CD4-positive, alpha-beta T cell treated with Interferon alpha-2 for 1 hour (primary cell): ENCODE measurements at regions not wholly inside any gene's neighbourhood (a gene's known extent, or its start where the extent isn't known, plus 50 kb on each side); places are given as distances from the start of the nearest gene placed in this dataset.
"Not testable (repeated sequence)": the region's sequence is repeated elsewhere in the genome, so short reads cannot be mapped to it uniquely, and the experiment has no call there.

ENCODE experiments used
- DNase-seq, 2 donors: peaks; one replicate each; pipeline ENCODE4 v3.0.0-alpha.2; 2020 to 2022

DNA sequence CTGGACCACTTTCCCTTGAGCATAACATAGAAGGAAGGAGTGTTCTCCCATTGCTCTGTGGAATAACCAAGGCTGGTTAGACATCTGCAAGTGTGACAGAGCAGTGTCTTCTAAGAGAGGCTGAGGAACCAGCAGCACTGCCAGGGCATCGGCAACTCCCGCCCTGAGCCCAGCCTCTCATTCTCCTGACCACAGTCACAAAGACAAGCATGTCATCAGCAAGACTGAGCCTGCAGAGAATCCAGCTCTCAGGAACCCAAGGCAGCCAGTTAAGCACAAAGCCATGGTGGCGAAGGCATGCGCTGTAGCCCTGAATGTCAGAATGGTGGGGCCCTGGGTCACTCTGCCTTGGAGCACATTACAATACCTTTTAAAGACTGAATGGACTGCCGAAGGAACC, 253.9 kb downstream of the AGTPBP1 start:
- DNase-seq: no peak

DNA sequence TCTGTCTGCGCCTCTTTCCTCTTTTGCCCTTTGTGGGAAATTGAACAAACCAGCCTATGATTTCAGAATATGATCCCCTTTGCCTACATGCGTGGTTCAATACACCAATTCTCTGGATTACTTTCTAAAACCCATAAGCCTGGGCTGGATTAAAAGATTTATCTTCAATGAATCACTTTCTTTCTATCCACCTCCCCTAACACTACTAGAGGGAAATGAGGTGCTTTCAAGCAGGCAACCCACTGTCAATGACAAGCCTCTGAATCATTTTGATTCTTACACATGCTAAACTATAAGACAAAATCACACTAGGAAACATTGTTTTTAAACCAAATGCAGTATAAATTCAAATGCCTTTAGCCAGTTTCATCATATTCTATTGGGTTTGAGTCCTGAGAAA, 257.5 kb downstream of the AGTPBP1 start:
- no peak for DNase-seq

DNA sequence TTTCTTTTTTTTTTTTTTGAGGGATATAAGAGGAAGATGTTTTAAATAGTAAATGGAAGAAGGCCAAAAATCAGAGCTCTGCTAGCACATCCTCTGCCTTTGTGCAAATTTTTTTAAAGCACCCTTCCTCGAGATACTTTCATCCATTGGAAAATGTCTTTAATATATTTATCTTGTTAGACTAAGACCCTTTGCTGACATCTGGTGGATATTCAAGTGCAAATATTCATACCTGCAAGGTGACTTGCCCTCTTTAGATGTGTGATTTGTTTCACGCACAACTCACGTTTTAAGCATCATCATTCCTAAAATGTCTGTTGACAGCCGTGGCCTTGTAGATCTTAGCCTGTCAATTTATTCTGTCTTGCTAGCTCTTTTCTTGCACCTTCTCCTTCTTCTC, 258.5 kb downstream of the AGTPBP1 start:
- DNase-seq: no peak

DNA sequence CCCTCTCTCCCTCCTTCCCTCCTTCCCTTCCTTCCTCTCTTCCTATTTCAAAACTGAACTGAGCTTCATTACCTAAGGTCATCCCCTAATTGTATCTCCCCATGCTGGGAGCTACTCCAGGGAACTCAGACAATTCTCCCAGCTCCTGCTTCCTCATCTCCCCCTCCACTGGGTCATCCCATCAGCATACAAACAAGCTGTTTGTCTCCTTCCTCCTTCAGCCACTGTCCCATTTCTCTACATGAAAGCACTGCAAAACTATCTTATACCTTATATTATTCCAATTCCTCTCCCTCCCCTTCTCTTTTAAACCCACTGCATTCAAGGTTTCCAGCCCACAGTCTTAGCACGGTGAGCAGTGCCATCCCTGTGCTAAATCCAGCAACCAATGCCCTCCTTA, 262.4 kb downstream of the AGTPBP1 start:
- no peak for DNase-seq

GRCh38 chr9:85478847-85479246, 262.9 kb downstream of the AGTPBP1 start:
- DNase-seq: no peak

DNA sequence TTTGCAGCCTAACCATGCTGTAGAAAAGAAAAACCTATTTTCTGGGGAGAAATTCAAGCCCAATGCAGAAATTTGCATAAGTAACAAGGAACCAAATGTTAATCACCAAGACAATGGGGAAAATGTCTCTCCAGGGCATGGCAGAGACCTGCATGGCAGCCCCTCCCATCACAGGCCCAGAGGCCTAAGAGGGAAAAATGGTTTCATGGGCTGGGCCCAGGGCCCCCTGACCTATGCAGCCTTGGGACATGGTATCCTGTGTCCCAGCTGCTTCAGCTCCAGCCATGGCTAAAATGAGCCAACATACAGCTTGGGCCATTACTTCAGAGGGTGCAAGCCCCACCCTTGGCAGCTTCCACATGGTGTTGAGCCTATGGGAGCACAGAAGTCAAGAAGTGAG, 266.9 kb downstream of the AGTPBP1 start:
- DNase-seq: not testable (repeated sequence)

DNA sequence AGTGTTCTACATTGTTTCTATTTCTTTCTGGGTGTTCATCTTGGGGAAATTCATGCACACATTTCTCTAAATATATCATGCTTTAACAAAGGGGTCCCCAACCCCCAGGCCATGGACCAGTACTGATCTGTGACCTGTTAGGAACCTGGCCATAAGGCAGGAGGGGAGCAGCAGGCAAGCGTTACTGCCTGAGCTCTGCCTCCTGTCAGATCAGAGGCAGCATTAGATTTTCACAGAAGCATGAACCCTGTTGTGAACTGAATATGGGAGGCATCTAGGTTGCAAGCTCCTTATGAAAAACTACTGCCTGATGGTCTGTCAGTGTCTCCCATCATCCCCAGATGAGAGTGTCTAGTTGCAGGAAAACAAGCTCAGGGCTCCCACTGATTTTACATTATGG, 270.0 kb downstream of the AGTPBP1 start:
- DNase-seq: no peak

DNA sequence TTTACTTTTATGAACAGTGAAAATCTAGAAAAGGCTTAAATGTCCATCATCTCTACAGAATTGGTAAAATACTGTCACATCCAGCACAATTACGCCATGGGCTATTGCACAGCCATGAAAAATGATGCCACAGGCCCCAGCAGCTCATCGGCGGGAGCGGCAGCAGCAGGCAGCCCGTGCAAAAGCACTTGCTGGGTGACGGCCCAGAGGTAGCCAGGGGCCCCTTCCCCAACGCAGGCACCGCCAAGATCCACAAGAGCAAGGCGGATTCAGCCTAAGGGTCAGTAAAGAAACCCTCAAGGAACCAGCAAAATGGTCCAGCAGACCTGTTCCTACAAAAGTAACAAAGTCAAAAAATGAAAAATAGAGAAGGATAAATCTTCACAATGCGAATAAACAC, 272.7 kb downstream of the AGTPBP1 start:
- DNase-seq: no peak

DNA sequence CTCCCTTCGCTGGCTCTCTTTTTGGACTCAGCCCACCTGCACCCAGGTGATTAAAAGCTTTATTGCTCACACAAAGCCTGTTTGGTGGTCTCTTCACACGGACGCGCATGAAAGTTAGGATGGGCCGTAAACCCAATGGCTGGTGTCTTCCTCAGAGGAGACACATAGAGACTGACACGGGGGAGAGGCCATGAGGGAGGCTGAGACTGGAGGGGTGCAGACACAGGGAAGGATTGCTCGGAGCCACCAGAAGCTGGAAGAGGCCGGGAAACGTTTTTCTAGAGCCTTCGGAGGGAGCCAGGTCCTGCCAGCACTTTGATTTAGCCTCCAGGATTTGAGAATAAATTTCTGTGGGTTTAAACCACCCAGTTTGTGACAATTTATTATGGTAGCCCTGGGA, 274.9 kb downstream of the AGTPBP1 start:
- DNase-seq: no peak

GRCh38 chr9:85458114-85458864, 283.5 kb downstream of the AGTPBP1 start:
- DNase-seq: not testable (repeated sequence)

DNA sequence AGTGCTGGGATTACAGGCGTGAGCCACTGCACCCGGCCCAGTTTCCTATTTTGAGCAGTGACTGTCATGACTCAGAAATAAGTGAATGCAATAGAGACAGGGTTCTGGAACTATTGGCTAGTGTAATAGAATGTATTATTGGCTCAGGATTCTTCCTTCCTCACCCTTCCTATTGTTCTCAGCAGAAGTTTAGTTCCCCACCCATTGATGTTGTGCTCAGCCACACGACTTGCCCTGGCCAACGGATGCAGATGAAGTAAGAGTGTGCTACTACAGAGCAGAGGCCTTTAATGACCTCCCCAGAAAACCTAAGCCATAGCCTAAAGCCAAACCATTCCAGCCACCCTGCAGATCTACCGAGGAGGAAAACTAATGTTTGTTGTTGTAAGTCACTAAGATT, 287.9 kb downstream of the AGTPBP1 start:
- no peak for DNase-seq

DNA sequence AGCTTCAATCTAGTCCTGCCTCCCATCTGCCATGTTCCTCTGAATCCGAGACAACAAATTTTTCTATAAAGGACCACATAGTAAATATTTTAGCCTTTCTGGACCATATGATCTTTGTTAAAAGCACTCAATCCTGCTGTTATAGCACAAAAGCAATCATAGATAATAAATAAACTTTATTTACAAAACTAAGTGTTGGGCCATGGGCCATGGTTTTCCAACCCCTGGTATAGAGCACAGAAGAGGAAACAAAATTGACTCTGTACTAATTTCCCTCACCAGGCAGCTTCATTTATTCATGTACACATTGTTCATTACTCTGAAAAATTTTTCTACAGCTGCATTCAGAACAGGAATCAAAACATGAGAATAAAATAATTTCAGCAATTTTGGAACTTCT, 288.9 kb downstream of the AGTPBP1 start:
- DNase-seq: no peak

- DNase-seq: no peak
Measured at GRCh38 chr9:85451680-85452079, 290.1 kb downstream of the AGTPBP1 start.

GRCh38 chr9:85445887-85446286, 295.9 kb downstream of the AGTPBP1 start:
- DNase-seq: no peak

DNA sequence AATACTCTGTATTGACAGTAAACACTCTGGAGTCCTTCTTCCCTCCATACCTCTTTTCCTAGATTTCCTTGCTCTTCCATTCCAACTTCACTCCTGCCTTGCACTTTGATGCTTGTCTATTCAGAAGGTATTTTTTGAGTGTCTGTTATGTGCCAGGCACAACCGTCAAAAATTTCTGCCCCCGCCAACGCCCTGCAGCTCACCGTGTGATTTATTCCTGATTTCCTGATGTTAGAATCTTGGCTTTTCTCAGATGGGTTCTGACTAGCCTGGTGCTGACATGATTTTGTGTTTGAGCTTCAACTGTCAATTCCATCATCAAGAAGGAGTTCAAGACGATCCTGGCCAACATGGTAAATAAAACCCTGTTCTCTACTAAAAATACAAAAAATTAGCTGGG, 297.5 kb downstream of the AGTPBP1 start:
- DNase-seq: no peak

DNA sequence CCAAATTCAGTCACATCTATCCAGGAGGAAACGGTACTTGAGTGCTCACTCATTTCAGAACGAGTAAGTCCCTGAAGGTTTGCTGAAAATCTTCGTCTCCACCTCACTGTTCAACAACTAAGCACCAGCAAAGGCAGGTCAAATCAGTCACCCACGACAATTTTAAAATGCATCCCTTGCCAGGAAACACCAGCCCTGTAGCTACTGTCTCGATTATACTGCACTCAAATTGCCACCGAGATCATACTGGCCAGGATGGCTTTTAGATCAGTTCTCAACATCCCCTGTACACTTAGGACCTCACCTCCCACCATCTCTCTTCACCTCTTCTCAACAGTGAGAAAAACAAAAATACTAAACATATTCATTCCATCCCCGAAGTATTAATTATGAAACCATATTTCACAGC, 298.6 kb downstream of the AGTPBP1 start:
- DNase-seq: no peak

DNA sequence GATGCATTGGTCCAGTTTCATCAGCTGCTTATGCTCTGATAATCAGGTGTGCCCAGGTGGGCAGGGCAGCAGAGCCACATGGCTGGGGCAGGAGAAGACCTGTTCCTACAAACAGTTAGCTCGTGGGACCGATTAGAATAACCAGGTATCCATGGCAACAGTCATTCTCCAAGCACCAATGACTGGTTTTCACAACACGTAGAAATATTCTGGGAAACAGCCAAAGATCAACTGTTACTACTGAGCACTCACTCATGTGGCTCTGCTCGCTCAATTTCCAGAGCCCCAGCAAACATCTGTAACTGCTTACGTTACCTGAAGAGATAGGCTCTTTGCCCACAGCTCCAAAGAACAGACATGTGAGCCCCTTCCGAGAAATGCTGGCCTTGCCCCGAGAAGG, 302.0 kb downstream of the AGTPBP1 start:
- no peak for DNase-seq

- not testable (repeated sequence) for DNase-seq
Measured at GRCh38 chr9:85433956-85434355, 307.8 kb downstream of the AGTPBP1 start.

DNA sequence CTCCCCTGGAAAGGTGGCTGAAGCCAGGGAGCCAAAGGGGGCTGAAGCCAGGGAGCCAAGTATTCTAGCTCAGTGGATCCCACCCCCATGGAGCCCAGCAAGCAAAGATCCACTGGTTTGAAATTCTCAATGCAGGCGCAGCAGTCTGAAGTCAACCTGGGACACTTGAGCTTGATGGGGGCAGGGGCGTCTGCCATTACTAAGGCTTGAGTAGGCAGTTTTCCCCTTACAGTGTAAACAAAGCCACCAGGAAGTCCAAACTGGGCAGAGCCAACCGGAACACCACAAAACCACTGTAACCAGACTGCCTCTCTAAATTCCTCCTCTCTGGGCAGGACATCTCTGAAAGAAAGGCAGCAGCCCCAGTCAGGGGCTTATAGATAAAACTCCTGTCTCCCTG, 308.2 kb downstream of the AGTPBP1 start:
- not testable (repeated sequence) for DNase-seq

GRCh38 chr9:85433046-85433445, 308.7 kb downstream of the AGTPBP1 start:
- no peak for DNase-seq

- no peak for DNase-seq
Measured at GRCh38 chr9:85432599-85432998, 309.2 kb downstream of the AGTPBP1 start.

DNA sequence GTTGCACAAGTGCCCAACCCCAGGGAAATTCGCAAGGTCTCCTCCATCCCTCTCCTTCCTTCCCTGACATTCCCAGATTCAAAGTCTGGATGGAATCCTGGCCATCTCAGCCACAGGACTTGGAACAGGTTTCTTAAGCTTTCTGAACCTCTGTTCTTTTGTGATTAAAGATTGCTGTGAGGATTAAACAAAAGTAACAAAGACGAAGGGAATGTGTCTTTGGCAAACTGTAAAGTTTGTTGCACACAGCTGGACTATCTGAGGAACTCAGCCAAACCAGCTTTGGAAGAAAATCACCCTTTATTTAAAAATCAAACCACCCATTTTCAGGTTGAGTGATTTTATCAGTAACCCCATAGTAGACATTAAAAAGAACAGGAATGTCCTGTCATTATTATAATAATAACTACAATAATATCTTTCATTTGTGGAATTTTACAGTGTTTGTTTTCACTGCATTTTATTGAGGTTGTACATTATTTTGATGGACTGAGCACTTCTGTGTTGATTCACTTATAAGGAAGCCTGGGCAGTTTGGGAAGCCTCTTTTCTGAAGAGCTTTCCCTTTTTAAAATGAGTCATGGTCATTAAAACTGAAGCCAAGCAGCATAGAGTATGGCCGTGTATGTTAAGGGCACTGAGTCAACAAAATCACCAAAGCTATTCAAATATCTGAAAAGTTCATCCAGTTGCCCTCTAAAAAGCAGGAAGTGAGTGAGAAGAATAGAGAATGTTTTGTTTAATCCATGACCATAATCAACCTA, 310.2 kb downstream of the AGTPBP1 start:
- no peak for DNase-seq

DNA sequence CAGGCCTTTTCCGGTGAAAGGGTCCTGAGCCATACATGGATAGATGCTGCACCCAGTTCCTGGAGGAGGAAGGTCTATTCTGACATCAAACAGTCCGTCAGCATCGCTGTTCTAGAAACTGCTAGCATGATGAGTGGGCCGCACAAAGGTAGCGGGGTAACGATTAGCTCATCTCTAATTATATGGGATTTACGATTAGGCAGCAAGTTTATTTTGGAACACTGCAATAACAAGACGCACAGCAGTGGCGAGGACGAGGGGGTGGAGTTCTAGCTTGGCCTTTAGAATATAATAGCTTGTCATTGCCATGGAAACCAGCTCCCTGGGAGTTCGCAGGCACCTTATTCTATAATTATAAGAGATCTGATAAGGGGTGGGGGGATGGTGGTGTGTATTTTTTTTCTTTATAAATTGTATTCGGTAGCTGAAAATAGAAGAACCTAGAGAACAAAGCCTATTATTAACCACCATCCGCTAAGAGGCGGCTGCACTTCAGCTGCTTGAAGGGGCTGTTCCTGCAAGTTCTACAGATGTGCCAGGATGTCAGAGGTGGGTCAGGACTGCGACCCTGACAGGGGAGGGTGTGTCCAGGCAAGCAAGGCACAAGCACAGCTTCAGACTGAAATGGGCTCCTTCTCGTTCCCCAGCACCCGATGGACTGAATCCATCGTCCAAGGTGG, 311.0 kb downstream of the AGTPBP1 start:
- no peak for DNase-seq

DNA sequence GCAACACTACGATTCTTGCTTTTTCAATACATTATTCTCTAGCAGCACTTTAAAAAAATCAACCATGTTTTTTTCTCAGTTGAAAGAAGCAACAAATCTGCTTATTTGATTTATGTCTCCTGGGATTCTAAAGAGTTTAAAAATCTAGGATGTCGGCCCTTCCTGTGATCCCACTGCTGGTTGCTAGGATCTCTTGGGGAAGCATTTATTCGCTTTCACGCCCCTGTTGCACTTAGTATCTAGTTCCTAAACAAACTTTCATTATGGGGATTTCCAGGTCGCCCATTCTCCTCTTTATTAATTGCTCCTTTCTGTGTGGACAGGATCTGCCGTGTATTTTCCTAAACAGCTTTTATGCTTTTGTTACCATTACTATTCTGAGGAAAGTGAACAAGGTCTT, 313.5 kb downstream of the AGTPBP1 start:
- no peak for DNase-seq
